Uterus (tissue), 2 donors: ENCODE measurements at regions not wholly inside any gene's neighbourhood (a gene's known extent, or its start where the extent isn't known, plus 50 kb on each side); places are given as distances from the start of the nearest gene placed in this dataset.

ENCODE experiments used
- POLR2A ChIP-seq, 2 donors: fragments of 450-650 bp; IDR thresholded peaks; one replicate each; pipeline ENCODE4 v1.6.1; 2016; ENCODE audit warnings: antibody characterized with exemption in 2 of 2, mild to moderate bottlenecking in 1 of 2, moderate library complexity in 1 of 2
- TF ChIP-seq, protein P1 (sequence below), 4 experiments: fragments of 200-600 bp in 2 of 4; fragments of 450-650 bp in 2 of 4; sonication (generic) in 2 of 4; IDR thresholded peaks; one replicate each; pipeline ENCODE4 v1.5.1; 2016 to 2019; ENCODE audit warnings: antibody characterized with exemption in 4 of 4, mild to moderate bottlenecking in 2 of 4, moderate library complexity in 1 of 4

DNA sequence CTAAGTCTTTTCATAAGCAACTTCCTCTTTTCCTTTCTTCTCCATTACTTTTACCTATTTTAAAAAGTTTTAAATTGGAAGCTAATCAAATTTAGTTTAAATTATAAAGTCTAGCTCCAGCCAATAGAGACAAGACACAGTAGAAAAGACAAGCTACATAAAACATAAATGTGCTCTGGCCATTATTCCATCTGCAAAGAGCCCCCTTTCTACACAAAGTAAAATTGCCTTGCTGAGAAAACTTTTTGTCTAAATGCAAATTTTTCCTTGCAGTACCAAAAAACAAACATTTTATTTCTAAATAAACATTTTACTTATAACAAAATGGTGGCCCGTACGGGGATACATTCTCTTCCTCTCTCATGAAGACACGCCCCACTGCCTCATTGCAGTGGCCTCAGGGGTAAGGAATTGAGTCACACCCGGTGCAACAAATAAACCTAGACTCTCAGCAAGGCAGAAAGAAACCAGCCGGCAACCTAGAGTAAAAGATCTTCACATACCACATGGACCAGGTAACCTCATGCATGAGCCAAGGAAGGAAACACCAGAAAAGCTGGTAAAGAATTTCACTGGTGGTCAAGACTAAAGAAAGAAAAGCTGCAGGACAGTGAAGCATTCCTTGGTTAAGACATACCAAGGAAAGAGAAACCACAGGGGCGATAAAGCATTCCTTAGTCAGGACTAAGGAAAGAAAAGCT, 71.6 kb upstream of the ZNF746 start:
- TF ChIP-seq, protein P1, sequence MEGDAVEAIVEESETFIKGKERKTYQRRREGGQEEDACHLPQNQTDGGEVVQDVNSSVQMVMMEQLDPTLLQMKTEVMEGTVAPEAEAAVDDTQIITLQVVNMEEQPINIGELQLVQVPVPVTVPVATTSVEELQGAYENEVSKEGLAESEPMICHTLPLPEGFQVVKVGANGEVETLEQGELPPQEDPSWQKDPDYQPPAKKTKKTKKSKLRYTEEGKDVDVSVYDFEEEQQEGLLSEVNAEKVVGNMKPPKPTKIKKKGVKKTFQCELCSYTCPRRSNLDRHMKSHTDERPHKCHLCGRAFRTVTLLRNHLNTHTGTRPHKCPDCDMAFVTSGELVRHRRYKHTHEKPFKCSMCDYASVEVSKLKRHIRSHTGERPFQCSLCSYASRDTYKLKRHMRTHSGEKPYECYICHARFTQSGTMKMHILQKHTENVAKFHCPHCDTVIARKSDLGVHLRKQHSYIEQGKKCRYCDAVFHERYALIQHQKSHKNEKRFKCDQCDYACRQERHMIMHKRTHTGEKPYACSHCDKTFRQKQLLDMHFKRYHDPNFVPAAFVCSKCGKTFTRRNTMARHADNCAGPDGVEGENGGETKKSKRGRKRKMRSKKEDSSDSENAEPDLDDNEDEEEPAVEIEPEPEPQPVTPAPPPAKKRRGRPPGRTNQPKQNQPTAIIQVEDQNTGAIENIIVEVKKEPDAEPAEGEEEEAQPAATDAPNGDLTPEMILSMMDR (IDR thresholded peaks at IDR 0.05), result no peak
- TF ChIP-seq POLR2A (IDR thresholded peaks at IDR 0.05), result no peak
